ENCODE measurements at regions not wholly inside any gene's neighbourhood (a gene's known extent, or its start where the extent isn't known, plus 50 kb on each side); places are given as distances from the start of the nearest gene placed in this dataset.

- TF ChIP-seq ZFX (IDR thresholded peaks at IDR 0.05) (no peak), CTCF (conservative IDR thresholded peaks at IDR 0.05) (no peak)
- no peak overlapping the region for H3K27ac ChIP-seq
Measured at GRCh38 chr12:92089559-92089958, 56.1 kb downstream of the BTG1 start.

- no peak overlapping the region for H3K27ac ChIP-seq
- TF ChIP-seq CTCF (conservative IDR thresholded peaks at IDR 0.05) (no peak), ZFX (IDR thresholded peaks at IDR 0.05) (no peak)
Measured at GRCh38 chr12:92088805-92089204, 56.8 kb downstream of the BTG1 start.

GRCh38 chr12:92085736-92086040, 60.0 kb downstream of the BTG1 start:
- no peak overlapping the region for H3K27ac ChIP-seq
- TF ChIP-seq ZFX (IDR thresholded peaks at IDR 0.05) (no peak), CTCF (conservative IDR thresholded peaks at IDR 0.05) (no peak)

- TF ChIP-seq CTCF (conservative IDR thresholded peaks at IDR 0.05) (no peak), ZFX (IDR thresholded peaks at IDR 0.05) (no peak)
- no peak overlapping the region for H3K27ac ChIP-seq
Measured at GRCh38 chr12:92085040-92085735, 60.5 kb downstream of the BTG1 start.

- TF ChIP-seq CTCF (conservative IDR thresholded peaks at IDR 0.05) (no peak), ZFX (IDR thresholded peaks at IDR 0.05) (no peak)
- no peak overlapping the region for H3K27ac ChIP-seq
Measured at GRCh38 chr12:92080911-92081285, 64.7 kb downstream of the BTG1 start.

GRCh38 chr12:92079054-92079385, 66.6 kb downstream of the BTG1 start:
- no peak overlapping the region for H3K27ac ChIP-seq
- no peak for TF ChIP-seq CTCF (conservative IDR thresholded peaks at IDR 0.05)
- no peak for TF ChIP-seq ZFX (IDR thresholded peaks at IDR 0.05)

- no peak for TF ChIP-seq ZFX (IDR thresholded peaks at IDR 0.05)
- no peak for TF ChIP-seq CTCF (conservative IDR thresholded peaks at IDR 0.05)
- H3K27ac ChIP-seq: no peak overlapping the region
Measured at GRCh38 chr12:92078167-92079053, 67.2 kb downstream of the BTG1 start.
